NT2/D1 (cell line): ENCODE measurements at regions not wholly inside any gene's neighbourhood (a gene's known extent, or its start where the extent isn't known, plus 50 kb on each side); places are given as distances from the start of the nearest gene placed in this dataset.

Experiments used
- YY1 ChIP-seq: IDR thresholded peaks from 2 replicates; pipeline ENCODE4 v1.6.1; 2011; ENCODE audit not compliant: insufficient read length, insufficient read depth
- ZNF274 ChIP-seq: IDR thresholded peaks from 2 replicates; pipeline ENCODE4 v1.6.1; 2011; ENCODE audit warnings: mild to moderate bottlenecking, low read depth, low read length

- no peak for TF ChIP-seq ZNF274
- no peak for TF ChIP-seq YY1
Measured at GRCh38 chr17:72520665-72521303, 400.0 kb downstream of the SOX9 start.
